AML-193 (cell line): ENCODE measurements at regions not wholly inside any gene's neighbourhood (a gene's known extent, or its start where the extent isn't known, plus 50 kb on each side); places are given as distances from the start of the nearest gene placed in this dataset.
A peak's percentile ranks its signal among the peaks of the same experiment; 100 is the strongest.

Source experiments
- DNase-seq, 2 experiments: peaks; one replicate each; lab custom pipeline; 2025; lab: John Stamatoyannopoulos, UW

GRCh38 chr3:88573472-88573871 is 423.7 kb downstream of the C3orf38 start:
- DNase-seq, result no peak

DNA sequence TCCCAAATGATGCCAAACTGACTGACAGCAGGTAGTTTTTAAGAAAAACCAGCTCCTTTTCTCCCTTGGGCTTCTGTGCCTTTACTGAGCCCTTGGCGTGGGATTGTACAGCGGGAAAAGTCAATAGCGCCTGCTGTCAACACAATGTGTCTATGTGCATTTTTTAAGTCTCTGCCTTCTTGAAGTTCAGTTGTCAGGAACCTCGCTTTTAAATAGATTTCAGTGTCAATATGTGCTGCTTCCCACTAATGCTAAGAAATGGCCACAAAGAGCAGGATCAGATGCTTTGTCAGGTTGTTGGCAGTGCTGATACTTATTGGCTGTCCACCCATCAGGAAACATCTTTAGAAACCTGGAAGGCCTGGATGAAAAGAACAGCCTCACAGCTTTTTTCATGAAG is 424.4 kb downstream of the C3orf38 start:
- no peak for DNase-seq

GRCh38 chr3:88584451-88584850 is 434.7 kb downstream of the C3orf38 start:
- DNase-seq, result no peak

- no peak for DNase-seq
These were observed 436.4 kb downstream of the C3orf38 start for GRCh38 chr3:88586121-88586640.

GRCh38 chr3:88589138-88589537 is 439.4 kb downstream of the C3orf38 start:
- no peak for DNase-seq

DNA sequence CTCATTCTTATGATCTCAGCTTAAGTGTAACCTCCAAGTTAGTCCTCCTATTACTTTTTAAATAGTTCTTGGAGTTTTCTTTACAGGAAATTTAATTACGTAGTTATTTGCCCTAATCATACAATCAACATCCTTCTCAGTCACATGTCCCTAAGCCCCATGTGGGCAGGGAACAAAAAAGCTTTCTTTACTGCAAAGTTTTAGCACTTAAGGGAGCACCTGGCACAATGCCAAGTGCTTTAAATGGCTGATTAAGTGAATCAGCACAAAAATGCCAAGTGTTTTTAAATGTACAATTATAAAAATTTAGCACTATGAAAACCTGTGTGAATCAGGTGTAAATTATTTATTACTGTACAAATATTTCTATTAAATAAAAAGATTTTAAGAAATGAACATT is 445.3 kb downstream of the C3orf38 start:
- DNase-seq, result no peak

- DNase-seq, result no peak
These were observed 446.7 kb downstream of the C3orf38 start for GRCh38 chr3:88596451-88596850.

GRCh38 chr3:88610820-88611219 is 461.1 kb downstream of the C3orf38 start:
- no peak for DNase-seq

GRCh38 chr3:88611826-88612326 is 462.1 kb downstream of the C3orf38 start:
- no peak for DNase-seq

- DNase-seq, result no peak
These were observed 466.7 kb downstream of the C3orf38 start for GRCh38 chr3:88616413-88616812.

GRCh38 chr3:88617283-88617682 is 467.5 kb downstream of the C3orf38 start:
- DNase-seq, result peak; percentile 76 to 78

GRCh38 chr3:88618021-88618645 is 468.4 kb downstream of the C3orf38 start:
- no peak for DNase-seq

DNA sequence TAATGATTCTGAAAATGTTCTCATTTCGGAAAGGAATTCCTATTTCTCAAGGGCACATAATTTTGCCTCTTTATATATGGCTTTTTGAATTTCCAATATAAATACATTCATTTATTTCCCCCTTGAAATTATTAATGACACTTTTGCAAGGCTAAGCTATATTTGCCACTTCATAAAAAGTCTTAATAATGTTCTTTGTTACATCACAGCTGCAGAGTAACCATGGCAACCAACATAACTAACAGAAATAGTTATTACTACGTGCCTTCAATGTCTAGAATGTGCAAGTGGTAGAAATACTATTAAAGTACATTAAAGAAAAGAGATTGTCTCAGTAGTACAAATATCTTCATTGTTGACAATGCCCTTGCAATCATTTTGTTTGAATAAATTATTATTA is 471.8 kb downstream of the C3orf38 start:
- no peak for DNase-seq

GRCh38 chr3:88623709-88624108 is 473.9 kb downstream of the C3orf38 start:
- DNase-seq, result no peak

- no peak for DNase-seq
These were observed 476.8 kb downstream of the C3orf38 start for GRCh38 chr3:88626456-88627120.

DNA sequence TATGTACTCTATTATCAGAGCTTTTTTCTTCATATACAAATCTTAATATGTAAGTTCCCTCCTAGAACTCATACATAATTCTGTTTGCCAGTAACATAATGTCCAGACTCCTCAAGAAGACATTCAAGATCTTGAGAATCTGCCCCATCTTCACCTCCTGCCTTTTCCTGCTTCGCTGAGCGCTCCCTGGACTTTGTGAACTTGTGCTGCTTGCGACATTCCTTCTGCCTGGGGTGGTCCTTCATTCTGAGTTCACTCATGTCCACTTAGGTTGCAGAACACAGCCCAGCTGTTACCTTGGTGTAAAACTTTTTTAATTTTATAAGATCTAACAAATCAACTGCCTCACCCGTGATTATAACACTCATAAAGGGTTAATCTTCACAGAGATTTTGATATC is 478.5 kb upstream of the EPHA3 start:
- no peak for DNase-seq

GRCh38 chr3:88632226-88632625 is 475.2 kb upstream of the EPHA3 start:
- no peak for DNase-seq

DNA sequence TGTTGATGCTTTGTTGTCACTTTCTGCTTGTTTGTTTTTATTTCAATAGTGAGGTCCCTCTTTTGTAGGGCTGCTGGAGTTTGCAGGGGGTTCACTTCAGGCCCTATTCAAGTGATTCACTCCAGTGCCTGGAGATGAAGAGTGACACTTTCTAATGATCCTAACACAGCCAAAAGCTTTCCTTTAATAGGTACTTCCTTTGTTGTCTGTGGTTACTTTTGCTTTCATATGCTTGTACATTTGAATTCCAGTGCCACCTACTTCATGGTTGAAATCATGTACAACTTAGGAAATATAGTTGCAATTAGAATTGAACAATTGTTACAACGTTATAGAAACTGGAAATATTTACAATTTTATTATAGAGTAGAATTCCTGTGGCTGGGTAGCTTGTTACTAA is 466.8 kb upstream of the EPHA3 start:
- no peak for DNase-seq

DNA sequence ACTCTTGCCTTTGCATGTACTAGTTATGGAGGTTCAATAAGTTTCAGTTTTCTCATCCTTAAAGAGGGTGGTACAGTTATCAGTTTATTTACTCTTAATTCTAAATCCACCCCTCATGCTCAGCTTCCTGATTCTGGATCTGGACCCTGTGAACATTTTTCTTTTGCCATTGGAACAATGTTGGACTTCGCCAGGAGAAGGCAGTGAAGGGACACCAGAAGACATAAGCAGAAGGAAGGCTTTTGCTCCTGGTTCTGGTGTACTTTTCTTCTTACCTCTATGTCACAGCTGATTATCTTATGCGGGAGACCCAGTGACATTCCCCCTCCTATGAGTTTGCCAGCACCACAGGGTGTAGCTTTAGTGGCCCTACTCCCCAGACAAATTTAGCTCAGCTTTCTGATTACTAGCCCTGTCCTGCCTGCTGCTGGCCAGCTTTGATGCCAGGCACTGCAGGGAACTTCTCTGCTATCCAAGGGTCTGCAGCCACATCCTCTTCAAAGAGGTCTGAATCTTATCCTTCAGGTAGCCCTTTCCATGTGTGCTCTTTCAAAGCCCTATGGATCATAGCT is 466.3 kb upstream of the EPHA3 start:
- no peak for DNase-seq

GRCh38 chr3:88657459-88657858 is 450.0 kb upstream of the EPHA3 start:
- no peak for DNase-seq

DNA sequence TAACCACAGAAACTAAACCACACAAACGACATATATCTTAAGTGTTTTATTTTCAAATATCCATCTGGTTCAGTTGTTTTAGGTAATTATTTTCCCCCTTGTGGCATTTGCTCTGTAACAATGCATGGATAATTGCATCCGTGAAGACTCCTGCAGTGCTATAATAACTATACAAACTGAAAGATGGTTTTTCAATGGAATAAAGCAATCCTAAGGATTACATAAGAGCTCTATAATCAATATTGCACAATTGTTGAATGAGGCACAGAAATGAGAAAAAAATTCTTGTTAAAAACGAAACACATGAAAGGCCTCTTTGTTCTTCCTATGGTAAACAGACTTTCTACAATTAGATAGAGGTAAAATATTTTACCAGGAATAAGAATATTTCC is 446.0 kb upstream of the EPHA3 start:
- DNase-seq, result no peak

DNA sequence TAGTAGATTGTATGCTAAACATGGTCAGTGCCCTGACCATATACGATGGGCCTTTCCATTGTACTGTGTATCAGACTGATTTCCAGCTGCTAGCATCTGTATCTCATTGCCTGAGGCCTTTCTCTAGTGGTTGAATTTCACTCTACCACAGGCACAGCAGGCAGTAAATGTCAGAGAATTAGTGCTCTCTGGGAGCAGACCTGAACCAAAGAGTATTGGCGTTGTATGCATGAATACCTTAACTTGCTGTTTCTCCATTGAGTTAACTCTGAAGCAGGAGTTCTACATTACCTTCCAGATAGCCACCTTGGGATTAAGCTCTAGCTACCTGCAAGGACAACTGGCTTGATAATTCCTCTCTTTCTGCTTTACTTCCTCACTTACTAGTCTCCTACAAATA is 439.2 kb upstream of the EPHA3 start:
- DNase-seq, result no peak

DNA sequence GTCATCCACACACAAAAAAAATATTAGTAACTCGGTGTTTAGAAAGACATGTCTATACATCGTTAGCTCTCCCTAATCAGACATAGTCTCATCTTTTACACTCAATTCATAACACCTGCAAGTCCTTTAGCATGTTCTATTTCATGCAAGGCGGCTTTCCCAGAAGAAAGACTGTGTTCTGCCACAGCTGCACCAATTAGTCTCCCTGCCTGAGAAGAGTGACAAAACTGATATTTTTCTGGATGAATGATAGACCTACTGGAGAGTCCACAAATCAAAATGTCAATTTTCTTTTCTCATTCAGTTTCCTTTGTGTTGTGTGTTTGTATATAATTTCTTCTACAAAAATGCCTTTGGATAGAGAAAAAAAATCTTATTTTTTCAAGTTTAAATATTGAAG is 435.8 kb upstream of the EPHA3 start:
- no peak for DNase-seq
